ENCODE measurements at regions not wholly inside any gene's neighbourhood (a gene's known extent, or its start where the extent isn't known, plus 50 kb on each side); places are given as distances from the start of the nearest gene placed in this dataset.

GRCh38 chr4:31714238-31714637 lies 994.1 kb downstream of the PCDH7 start:
- TF ChIP-seq CTCF (IDR thresholded peaks at IDR 0.05; ENCODE audit: unreplicated experiment): no peak
- no TSS peak for BruUV-seq (replicated peaks)
- peaks cover 12% of the 10 kb centered on the region for H3K9me3 Mint-ChIP-seq (ENCODE audit: unreplicated experiment)
- no peak for DNase-seq (ENCODE audit: unreplicated experiment)
- H3K36me3 Mint-ChIP-seq (ENCODE audit: insufficient read depth, unreplicated experiment): no peaks in the 10 kb centered on the region
- no peaks in the 10 kb centered on the region for H3K4me1 Mint-ChIP-seq (ENCODE audit: insufficient read depth, unreplicated experiment)
- H3K27ac Mint-ChIP-seq (ENCODE audit: low read depth, unreplicated experiment): no peak overlapping the region
- intact Hi-C loops (cut with micrococcal nuclease): no loop called here
- ChIA-PET CTCF (interaction anchor here (0.5 to 1.3 kb wide), 3 partner anchors 11 to 1613 kb away, joined by 3 read pairs; no protein-coding TSS in a partner anchor), POLR2A (no interaction called here)
- H3K27me3 Mint-ChIP-seq (ENCODE audit: insufficient read depth, unreplicated experiment): no peaks in the 10 kb centered on the region
- no peak overlapping the region for H3K4me3 Mint-ChIP-seq (ENCODE audit: unreplicated experiment)

- H3K27ac Mint-ChIP-seq (ENCODE audit: low read depth, unreplicated experiment): no peak overlapping the region
- no peak overlapping the region for H3K4me3 Mint-ChIP-seq (ENCODE audit: unreplicated experiment)
- H3K9me3 Mint-ChIP-seq (ENCODE audit: unreplicated experiment): peaks cover 19% of the 10 kb centered on the region
- ChIA-PET POLR2A (no interaction called here), CTCF (no interaction called here)
- no peaks in the 10 kb centered on the region for H3K4me1 Mint-ChIP-seq (ENCODE audit: insufficient read depth, unreplicated experiment)
- intact Hi-C loops (cut with micrococcal nuclease): no loop called here
- TF ChIP-seq CTCF (IDR thresholded peaks at IDR 0.05; ENCODE audit: unreplicated experiment): no peak
- DNase-seq (ENCODE audit: unreplicated experiment): no peak
- H3K36me3 Mint-ChIP-seq (ENCODE audit: insufficient read depth, unreplicated experiment): no peaks in the 10 kb centered on the region
- BruUV-seq (replicated peaks): no TSS peak
- H3K27me3 Mint-ChIP-seq (ENCODE audit: insufficient read depth, unreplicated experiment): no peaks in the 10 kb centered on the region
Observed at GRCh38 chr4:31715302-31715701, 995.1 kb downstream of the PCDH7 start.

GRCh38 chr4:31727030-31727429 lies 1006.9 kb downstream of the PCDH7 start:
- no TSS peak for BruUV-seq (replicated peaks)

GRCh38 chr4:31735004-31735403 lies 1014.8 kb downstream of the PCDH7 start:
- intact Hi-C loops (cut with micrococcal nuclease): no loop called here
- Mint-ChIP-seq H3K36me3 (ENCODE audit: insufficient read depth, unreplicated experiment) (no peaks in the 10 kb centered on the region), H3K4me3 (ENCODE audit: unreplicated experiment) (no peak overlapping the region), H3K27me3 (ENCODE audit: insufficient read depth, unreplicated experiment) (no peaks in the 10 kb centered on the region), H3K4me1 (ENCODE audit: insufficient read depth, unreplicated experiment) (no peaks in the 10 kb centered on the region), H3K27ac (ENCODE audit: low read depth, unreplicated experiment) (no peak overlapping the region), H3K9me3 (ENCODE audit: unreplicated experiment) (no peaks in the 10 kb centered on the region)
- DNase-seq (ENCODE audit: unreplicated experiment): no peak
- CTCF ChIA-PET: no interaction called here
- BruUV-seq (replicated peaks): no TSS peak
- POLR2A ChIA-PET: no interaction called here
- TF ChIP-seq CTCF (IDR thresholded peaks at IDR 0.05; ENCODE audit: unreplicated experiment): no peak

More at GRCh38 chr4:31727030-31727429, 1006.9 kb downstream of the PCDH7 start:
- Mint-ChIP-seq H3K36me3 (ENCODE audit: insufficient read depth, unreplicated experiment) (no peaks in the 10 kb centered on the region), H3K4me1 (ENCODE audit: insufficient read depth, unreplicated experiment) (peaks cover 5% of the 10 kb centered on the region), H3K27me3 (ENCODE audit: insufficient read depth, unreplicated experiment) (no peaks in the 10 kb centered on the region), H3K9me3 (ENCODE audit: unreplicated experiment) (no peaks in the 10 kb centered on the region), H3K27ac (ENCODE audit: low read depth, unreplicated experiment) (no peak overlapping the region), H3K4me3 (ENCODE audit: unreplicated experiment) (no peak overlapping the region)
- ChIA-PET CTCF (interaction anchor here (0.6 kb wide), 1 partner anchor 477 kb away, joined by 3 read pairs; no protein-coding TSS in a partner anchor), POLR2A (no interaction called here)
- intact Hi-C loops (cut with micrococcal nuclease): no loop called here
- DNase-seq (ENCODE audit: unreplicated experiment): no peak
- TF ChIP-seq CTCF (IDR thresholded peaks at IDR 0.05; ENCODE audit: unreplicated experiment): no peak

Measured in MCF 10A (cell line).